ENCODE measurements at regions not wholly inside any gene's neighbourhood (a gene's known extent, or its start where the extent isn't known, plus 50 kb on each side); places are given as distances from the start of the nearest gene placed in this dataset.

DNA sequence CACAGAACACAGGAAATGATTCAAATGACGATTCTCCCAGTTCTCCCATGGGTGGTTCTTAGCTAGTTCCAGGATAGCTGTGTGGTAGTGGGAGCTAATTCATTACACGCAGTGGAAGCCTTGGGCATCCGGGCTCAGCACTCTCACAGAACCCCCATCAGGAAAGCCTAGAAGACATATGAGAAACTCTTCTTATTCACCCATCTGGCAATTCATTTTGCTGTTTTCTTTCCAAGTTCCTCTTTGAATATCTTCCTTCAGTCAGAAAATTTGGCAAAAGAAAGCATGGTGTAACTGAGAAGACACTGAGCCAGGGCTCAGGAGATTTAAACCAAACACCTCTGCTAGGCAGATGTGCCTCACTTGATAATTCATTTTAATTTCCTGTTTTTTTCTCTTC lies 85.2 kb upstream of the FN1 start:
- TF ChIP-seq, protein P1, sequence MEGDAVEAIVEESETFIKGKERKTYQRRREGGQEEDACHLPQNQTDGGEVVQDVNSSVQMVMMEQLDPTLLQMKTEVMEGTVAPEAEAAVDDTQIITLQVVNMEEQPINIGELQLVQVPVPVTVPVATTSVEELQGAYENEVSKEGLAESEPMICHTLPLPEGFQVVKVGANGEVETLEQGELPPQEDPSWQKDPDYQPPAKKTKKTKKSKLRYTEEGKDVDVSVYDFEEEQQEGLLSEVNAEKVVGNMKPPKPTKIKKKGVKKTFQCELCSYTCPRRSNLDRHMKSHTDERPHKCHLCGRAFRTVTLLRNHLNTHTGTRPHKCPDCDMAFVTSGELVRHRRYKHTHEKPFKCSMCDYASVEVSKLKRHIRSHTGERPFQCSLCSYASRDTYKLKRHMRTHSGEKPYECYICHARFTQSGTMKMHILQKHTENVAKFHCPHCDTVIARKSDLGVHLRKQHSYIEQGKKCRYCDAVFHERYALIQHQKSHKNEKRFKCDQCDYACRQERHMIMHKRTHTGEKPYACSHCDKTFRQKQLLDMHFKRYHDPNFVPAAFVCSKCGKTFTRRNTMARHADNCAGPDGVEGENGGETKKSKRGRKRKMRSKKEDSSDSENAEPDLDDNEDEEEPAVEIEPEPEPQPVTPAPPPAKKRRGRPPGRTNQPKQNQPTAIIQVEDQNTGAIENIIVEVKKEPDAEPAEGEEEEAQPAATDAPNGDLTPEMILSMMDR (IDR thresholded peaks at IDR 0.05) = no peak
- no peak for TF ChIP-seq POLR2AphosphoS5 (IDR thresholded peaks at IDR 0.05; ENCODE audit: low read depth, low read length)
- TF ChIP-seq, protein P2, sequence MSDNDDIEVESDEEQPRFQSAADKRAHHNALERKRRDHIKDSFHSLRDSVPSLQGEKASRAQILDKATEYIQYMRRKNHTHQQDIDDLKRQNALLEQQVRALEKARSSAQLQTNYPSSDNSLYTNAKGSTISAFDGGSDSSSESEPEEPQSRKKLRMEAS (IDR thresholded peaks at IDR 0.05; ENCODE audit: low read depth) = no peak
- TF ChIP-seq MXI1 (IDR thresholded peaks at IDR 0.05; ENCODE audit: low read depth, low read length) = no peak
- TF ChIP-seq TAF1 (IDR thresholded peaks at IDR 0.05; ENCODE audit: borderline replicate concordance, low read depth, low read length) = no peak
- TF ChIP-seq CHD2 (IDR thresholded peaks at IDR 0.05; ENCODE audit: low read length, partially characterized antibody) = no peak

Data from SK-N-SH (cell line).